Prostate gland (tissue), 2 donors: ENCODE measurements at regions not wholly inside any gene's neighbourhood (a gene's known extent, or its start where the extent isn't known, plus 50 kb on each side); places are given as distances from the start of the nearest gene placed in this dataset.

Experiments used
- CTCF ChIP-seq, 4 experiments: fragments of 200-600 bp in 2 of 4; fragments of 450-650 bp in 2 of 4; sonication (generic) in 2 of 4; IDR thresholded peaks; 1 replicate in 3 of 4; 2 replicates in 1 of 4; pipeline ENCODE4 v1.5.1; 2016 to 2019; ENCODE audit warnings: antibody characterized with exemption in 4 of 4, mild to moderate bottlenecking in 2 of 4, moderate library complexity in 2 of 4
- POLR2A ChIP-seq: fragments of 450-650 bp; IDR thresholded peaks from one replicate; pipeline ENCODE4 v1.6.1; 2016; ENCODE audit warnings: antibody characterized with exemption, mild to moderate bottlenecking
- POLR2AphosphoS5 ChIP-seq: sonication (generic); formaldehyde crosslinking; IDR thresholded peaks from one replicate; pipeline ENCODE4 v1.6.1; 2017; ENCODE audit warnings: antibody characterized with exemption

- no peak for TF ChIP-seq CTCF (IDR thresholded peaks at IDR 0.05)
- TF ChIP-seq POLR2A: no peak
- TF ChIP-seq POLR2AphosphoS5: no peak
Observed at GRCh38 chr9:72440378-72440777, 75.4 kb upstream of the ZFAND5 start.
